ENCODE measurements at regions not wholly inside any gene's neighbourhood (a gene's known extent, or its start where the extent isn't known, plus 50 kb on each side); places are given as distances from the start of the nearest gene placed in this dataset.

- no peak for DNase-seq
Observed at GRCh38 chr1:191577213-191577612, 581.0 kb upstream of the RGS18 start.

GRCh38 chr1:191578281-191578680 lies 580.0 kb upstream of the RGS18 start:
- DNase-seq = no peak

GRCh38 chr1:191579019-191579418 lies 579.2 kb upstream of the RGS18 start:
- DNase-seq = no peak

GRCh38 chr1:191582169-191582568 lies 576.1 kb upstream of the RGS18 start:
- DNase-seq = no peak

GRCh38 chr1:191585095-191585494 lies 573.2 kb upstream of the RGS18 start:
- DNase-seq = no peak

- DNase-seq = no peak
Observed at GRCh38 chr1:191588905-191589304, 569.4 kb upstream of the RGS18 start.

GRCh38 chr1:191589536-191589935 lies 568.7 kb upstream of the RGS18 start:
- no peak for DNase-seq

GRCh38 chr1:191590578-191590977 lies 567.7 kb upstream of the RGS18 start:
- DNase-seq = no peak

- no peak for DNase-seq
Observed at GRCh38 chr1:191592039-191592438, 566.2 kb upstream of the RGS18 start.

- no peak for DNase-seq
Observed at GRCh38 chr1:191592907-191593306, 565.4 kb upstream of the RGS18 start.

GRCh38 chr1:191595170-191595569 lies 563.1 kb upstream of the RGS18 start:
- DNase-seq = no peak

- DNase-seq = no peak
Observed at GRCh38 chr1:191608367-191608766, 549.9 kb upstream of the RGS18 start.

- no peak for DNase-seq
Observed at GRCh38 chr1:191609305-191609704, 549.0 kb upstream of the RGS18 start.

- DNase-seq = no peak
Observed at GRCh38 chr1:191615101-191615821, 543.0 kb upstream of the RGS18 start.

GRCh38 chr1:191618181-191618580 lies 540.1 kb upstream of the RGS18 start:
- DNase-seq = no peak

- no peak for DNase-seq
Observed at GRCh38 chr1:191620883-191621282, 537.4 kb upstream of the RGS18 start.

GRCh38 chr1:191624044-191624443 lies 534.2 kb upstream of the RGS18 start:
- DNase-seq = no peak

- DNase-seq = no peak
Observed at GRCh38 chr1:191629836-191630235, 528.4 kb upstream of the RGS18 start.

- DNase-seq = no peak
Observed at GRCh38 chr1:191634801-191635508, 523.3 kb upstream of the RGS18 start.

GRCh38 chr1:191636345-191636744 lies 521.9 kb upstream of the RGS18 start:
- DNase-seq = no peak

- DNase-seq = peak in 1 of 56 donors; percentile 1
Observed at GRCh38 chr1:191641420-191642260, 516.6 kb upstream of the RGS18 start.

GRCh38 chr1:191643060-191643459 lies 515.2 kb upstream of the RGS18 start:
- DNase-seq = no peak

Data from nucleus accumbens (tissue), 56 donors.